HG03196 (cell line): ENCODE measurements at regions not wholly inside any gene's neighbourhood (a gene's known extent, or its start where the extent isn't known, plus 50 kb on each side); places are given as distances from the start of the nearest gene placed in this dataset.
"Not testable (repeated sequence)": the region's sequence is repeated elsewhere in the genome, so short reads cannot be mapped to it uniquely, and the experiment has no call there.

ENCODE experiments used
- ATAC-seq: cut with Tn5 transposase; IDR thresholded peaks from one replicate; pipeline ENCODE4 v1.9.1; 2021; ENCODE audit not compliant: unreplicated experiment

DNA sequence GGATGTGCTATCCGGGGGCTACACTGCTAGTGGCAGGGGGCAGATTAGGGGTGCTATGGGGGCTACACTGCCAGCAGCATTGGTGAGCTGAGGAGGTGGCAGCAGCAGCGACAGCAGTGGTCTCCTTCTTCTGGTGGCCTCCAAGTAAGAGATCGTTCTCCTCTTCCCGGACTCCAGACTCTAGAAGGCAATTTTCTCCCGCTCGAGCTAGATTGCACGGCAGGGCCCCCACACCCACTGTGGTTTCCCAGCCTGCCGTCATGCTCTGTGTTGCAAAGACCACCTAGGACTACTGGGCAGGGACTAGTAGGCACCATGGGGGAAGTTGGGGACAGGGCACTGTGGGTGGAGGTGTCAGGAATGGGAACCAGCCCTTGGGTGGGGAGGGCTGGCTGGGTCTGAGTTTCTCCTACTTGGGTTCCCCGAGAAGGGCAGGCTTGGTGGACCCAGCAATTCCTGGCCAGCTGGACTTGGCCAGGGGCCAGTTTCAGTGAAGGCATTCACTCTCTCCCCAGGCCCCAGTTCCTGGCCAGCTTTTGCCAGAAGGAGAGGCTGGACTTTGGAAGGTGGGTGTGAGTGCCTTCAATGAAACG, 203.4 kb upstream of the WSB1 start:
- not testable (repeated sequence) for ATAC-seq

DNA sequence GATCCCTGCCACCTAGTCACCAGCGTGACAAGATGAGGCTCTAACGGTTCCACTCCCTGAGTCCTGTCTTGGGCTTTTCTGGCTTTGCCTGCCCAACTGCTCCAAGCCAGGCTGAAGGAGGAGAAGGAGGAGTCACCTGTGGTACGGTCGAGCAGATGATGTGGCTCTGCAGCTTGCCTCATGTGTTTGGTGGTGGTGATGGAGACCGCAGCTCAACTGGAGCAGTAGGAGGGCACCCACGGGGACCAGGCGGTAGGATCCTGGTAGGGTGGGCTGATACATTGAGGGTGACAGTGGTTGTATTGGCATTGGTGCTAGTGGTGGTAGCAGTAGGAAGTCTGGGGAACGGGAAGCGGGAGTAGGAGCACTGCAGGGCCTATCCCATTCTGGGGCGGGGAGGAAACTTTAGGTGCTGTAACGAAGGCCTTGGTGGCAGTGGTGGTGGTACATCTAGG, 202.8 kb upstream of the WSB1 start:
- ATAC-seq = no peak

DNA sequence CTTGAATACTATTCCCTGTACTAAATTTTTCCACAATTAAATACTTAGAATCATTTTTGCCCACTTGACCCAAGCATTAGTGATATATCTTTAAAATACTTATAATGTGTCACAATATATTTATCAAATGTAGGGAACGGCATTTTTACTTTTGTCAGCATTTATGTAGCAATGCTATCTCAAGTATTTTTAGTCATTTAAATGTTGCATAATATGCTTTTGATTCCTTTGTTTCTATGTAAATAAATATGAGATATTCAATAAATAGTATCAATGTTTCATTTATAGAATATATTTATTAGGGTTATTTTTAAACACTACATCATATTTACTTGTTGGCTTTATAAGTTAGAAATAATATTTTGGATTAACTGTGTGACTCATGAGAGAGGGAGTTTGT, 199.7 kb upstream of the WSB1 start:
- not testable (repeated sequence) for ATAC-seq

DNA sequence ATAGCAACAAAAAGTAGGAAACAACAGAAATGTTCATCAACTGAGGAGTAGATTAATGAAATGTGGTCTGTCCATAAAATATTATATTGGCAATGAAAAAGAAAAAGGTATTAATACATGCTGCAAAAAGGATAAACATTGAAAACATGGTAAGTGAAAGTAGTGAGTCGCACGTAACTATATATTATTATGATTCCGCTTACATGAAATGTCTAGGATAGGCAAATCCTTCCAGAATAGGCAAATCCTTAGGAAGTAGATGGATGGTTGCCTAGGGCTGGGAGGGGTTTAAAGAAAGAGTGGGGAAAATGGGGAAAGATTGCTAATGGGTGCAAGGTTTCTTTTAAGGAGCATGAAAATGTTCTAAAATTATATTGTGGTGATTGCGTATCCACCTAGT, 198.1 kb upstream of the WSB1 start:
- not testable (repeated sequence) for ATAC-seq

DNA sequence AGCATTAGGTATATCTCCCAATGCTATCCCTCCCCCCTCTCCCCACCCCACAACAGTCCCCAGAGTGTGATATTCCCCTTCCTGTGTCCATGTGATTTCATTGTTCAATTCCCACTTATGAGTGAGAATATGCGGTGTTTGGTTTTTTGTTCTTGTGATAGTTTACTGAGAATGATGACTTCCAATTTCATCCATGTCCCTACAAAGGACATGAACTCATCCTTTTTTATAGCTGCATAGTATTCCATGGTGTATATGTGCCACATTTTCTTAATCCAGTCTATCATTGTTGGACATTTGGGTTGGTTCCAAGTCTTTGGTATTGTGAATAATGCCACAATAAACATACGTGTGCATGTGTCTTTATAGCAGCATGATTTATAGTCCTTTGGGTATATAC, 194.6 kb upstream of the WSB1 start:
- not testable (repeated sequence) for ATAC-seq

DNA sequence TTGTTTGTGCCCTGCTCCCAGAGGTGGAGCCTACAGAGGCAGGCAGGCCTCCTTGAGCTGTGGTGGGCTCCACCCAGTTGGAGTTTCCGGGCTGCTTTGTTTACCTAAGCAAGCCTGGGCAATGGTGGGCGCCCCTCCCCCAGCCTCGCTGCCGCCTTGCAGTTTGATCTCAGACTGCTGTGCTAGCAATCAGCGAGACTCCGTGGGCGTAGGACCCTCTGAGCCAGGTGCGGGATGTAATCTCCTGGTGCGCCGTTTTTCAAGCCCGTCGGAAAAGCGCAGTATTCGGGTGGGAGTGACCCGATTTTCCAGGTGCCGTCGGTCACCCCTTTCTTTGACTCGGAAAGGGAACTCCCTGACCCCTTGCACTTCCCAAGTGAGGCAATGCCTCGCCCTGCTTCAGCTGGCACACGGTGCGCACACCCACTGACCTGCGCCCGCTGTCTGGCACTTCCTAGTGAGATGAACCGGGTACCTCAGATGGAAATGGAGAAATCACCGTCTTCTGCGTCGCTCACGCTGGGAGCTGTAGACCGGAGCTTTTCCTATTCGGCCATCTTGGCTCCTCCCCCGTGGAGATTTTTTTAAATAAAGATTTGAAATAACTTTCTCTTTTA, 189.2 kb upstream of the WSB1 start:
- not testable (repeated sequence) for ATAC-seq

DNA sequence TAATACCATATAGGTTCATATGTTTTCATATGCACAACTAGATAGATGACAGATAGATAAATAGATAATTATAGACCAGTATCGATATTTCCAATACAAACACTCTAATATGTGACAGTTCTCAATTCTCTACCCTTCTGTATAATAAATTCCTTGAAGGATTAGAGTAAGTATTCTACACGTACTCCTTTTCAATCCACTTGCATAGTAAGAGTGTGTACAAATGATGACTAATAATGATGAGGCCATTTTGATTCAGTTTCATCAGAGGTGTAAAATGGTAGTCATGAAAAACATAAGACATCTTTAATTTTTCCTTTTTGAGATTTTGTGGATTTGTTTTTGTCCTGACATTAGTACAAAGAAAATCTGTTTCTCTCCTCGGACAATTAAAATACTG, 188.3 kb upstream of the WSB1 start:
- ATAC-seq = no peak

DNA sequence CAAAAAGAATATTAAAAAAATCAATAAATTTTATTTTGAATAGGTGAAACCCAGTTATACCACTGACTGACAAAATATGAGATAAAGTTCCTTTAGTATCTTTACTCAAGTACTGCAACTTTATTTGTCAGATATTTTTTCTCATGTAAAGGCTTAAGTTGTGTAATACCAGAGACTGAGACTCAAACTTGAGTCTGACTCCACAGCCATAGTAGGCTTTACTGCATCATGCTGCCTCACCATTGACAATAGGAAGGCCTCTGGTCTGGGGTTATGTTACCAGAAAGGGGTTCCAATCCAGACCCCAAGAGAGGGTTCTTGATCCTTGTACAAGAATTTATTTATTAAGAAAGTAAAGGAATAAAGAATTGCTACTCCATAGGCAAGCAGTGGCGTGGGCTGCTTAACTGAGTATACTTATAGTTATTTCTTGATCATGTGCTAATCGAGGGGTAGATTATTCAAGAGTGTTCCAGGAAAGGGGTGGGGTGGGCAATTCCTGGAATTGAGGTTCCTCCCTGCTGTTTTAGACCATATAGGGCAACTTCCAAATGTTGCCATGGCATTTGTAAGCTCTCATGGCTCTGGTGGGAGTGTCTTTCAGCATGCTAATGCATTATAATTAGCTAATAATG, 187.4 kb upstream of the WSB1 start:
- no peak for ATAC-seq

DNA sequence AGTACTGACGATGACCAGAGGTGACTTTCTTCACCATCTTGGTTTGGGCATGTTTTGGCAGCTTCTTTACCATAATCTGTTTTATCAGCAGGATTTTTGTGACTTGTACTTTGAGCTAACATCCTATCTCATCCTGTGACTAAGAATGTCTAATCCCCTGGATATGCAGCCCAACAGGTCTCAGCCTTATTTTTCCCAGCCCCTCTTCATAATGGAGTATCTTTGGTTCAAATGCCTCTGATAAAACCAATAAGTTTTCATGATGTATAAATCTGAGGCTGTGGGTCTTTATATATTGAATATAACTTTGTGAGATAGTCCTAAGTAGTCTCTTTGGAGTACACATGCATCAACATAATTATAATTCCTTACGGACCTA, 186.9 kb upstream of the WSB1 start:
- ATAC-seq = no peak

DNA sequence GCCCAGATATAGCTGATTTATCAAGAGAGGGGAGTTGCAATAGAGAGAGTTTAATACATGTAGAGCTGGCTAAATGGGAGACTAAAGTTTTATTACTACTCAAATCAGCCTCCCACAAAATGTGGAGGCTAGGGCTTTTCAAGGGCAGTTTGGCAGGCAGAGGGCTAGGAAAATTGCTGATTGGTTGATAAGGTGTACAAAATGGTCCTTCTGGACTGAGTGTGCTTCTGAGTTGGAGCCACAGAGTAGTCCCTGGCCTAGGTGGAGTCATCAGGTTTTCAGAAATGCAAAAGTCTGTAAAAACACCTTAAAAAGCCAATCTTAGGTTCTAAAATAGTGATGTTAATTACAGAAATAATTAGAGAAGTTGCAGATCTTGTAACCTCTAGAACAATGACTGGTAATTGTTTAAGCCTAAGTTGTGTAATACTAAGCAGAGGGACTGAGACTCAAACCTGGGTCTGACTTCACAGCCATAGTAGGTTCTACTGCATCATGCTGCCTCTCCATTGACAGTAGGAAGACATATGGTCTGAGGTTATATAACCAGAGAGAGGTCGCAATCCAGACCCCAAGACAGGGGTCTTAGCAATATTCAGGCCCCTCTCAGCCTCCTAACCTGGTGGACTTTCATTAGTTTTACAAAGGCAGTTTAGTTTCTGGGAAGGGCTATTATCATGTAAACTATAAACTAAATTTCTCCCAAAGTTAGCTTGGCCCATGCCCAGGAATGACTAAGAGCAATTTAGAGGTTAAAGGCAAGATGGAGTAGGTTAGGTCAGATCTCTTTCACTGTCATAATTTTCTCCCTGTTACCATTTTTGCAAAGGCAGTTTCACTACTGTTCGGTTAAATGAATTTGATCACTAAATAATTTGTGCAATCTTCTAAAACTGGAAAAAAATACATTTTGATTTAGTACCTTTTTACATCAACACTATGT, 186.3 kb upstream of the WSB1 start:
- ATAC-seq = not testable (repeated sequence)

DNA sequence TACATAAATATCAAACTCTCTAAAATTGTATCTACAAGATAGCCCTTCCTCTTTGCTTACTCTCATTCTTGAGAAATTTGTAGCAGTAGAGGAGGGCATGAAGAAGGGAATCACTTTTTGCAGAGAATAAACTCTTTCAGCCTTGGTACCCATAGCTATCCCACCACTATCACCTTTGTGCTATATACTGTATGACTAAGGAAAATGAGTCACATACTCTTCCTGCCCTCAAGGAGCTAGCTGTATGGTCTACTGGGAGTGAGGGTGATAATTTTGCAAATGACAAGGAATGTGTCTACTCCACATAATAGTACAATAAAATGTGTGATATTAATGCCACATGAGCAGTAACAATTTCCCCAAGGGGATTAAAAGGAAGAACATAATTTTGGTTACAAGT, 184.6 kb upstream of the WSB1 start:
- ATAC-seq = no peak

DNA sequence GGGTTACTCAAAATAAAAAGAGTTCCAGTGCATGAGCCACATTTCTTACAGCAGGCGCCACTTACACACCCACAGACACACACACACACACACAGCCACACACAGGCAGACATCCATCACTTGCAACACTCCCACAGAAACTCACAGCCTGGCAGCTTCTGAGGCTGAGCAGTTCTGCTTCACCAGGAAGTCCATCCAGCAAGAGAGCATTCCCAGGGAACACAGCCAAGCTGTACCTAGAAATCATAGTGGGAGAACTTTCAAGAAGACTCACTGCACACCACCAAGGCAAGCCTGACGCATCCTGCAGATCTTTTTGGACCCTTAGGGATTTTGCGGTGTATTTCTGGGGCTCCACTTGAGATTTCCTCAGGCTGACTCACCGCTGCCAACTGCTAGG, 140.9 kb upstream of the WSB1 start:
- ATAC-seq = no peak

DNA sequence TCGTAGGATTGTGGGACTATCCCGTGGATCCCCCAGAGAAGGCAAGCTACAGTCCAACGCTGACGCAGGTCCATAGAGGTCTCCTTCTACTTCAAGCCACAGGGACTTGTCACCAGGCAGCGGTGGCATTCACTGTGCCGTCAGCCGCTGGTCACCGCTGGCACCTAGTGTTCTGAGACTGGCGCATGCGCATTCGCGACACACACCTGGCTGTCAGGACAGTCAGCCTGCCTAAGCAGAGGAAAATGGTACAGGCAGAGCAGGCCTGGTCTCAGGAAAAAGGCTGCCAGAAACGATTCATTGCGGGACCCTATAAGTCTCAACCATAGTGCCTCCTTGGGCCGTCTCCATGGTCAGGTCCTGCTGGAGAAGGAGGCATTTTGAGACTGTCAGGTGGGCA, 138.0 kb upstream of the WSB1 start:
- no peak for ATAC-seq

DNA sequence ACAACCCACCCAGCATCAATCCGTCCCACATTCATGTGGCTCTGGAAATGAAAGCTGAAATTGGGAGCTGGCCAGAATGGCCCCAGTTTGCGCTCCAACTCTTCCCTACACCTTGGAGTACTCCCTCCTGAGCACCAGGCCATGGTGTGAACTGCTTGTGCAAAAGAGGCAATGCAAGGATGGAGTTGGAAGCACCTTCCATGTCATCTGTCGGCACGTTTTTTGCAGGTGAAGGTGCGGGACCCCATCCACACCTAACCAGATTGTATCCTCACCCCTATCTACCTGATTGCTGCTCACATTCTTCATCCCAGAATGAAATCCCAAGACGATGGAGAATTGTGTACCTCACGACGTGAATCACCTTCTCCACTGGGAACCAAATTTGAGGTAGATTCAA, 136.6 kb upstream of the WSB1 start:
- no peak for ATAC-seq

DNA sequence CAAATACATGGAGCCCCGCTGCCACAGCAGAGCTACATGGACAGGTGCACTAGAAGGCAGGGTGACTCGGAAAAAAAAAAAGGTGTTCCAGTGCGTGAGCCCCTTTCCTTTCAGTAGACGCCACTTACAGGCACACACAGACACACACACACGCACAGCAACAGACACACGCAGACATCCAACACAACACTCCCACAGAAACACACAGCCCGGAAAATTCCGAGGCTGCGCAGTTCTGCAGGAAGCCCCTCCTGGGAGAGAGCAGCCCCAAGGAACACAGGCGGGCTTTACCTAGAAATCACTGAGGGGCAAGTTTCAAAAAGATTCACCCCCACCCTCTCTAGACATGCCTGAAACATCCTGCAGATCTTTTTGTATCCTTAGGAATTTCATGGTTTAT, 136.0 kb upstream of the WSB1 start:
- no peak for ATAC-seq

DNA sequence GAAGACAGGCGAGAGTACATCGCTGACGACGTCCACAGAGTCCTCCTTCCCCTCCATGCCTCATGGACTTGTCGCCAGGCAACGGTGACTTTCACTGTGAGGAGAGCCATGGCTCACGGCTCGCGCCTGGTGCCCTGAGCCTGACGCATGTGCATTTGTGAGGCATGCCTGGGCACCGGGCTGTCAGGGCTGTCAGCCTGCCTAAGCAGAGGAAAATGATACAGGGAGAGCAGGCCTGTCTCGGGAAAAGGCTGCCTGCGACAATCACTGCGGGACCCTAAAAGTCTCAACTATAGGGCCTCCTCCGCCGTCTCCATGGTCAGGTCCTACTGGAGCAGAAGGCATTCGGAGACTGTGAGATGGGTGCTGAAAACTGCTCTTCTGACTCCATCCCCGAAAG, 135.5 kb upstream of the WSB1 start:
- ATAC-seq = no peak

DNA sequence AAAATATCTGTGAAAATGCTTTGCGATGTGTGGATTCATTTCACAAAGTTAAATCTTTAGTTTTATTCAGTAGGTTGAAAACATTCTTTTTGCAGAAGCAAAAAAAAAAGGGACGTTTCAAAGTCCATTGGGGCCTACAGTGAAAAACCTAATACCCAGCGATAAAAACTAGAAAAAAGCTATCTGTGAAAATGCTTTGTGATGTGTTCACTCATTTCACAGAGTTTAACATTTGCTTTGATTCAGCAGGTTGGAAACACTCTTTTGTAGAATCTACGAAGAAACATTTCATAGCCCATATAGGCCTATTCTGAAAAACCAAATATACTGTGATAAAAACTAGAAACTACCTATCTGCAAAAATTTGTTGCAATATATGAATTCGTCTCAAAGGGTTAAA, 113.6 kb upstream of the WSB1 start:
- no peak for ATAC-seq

DNA sequence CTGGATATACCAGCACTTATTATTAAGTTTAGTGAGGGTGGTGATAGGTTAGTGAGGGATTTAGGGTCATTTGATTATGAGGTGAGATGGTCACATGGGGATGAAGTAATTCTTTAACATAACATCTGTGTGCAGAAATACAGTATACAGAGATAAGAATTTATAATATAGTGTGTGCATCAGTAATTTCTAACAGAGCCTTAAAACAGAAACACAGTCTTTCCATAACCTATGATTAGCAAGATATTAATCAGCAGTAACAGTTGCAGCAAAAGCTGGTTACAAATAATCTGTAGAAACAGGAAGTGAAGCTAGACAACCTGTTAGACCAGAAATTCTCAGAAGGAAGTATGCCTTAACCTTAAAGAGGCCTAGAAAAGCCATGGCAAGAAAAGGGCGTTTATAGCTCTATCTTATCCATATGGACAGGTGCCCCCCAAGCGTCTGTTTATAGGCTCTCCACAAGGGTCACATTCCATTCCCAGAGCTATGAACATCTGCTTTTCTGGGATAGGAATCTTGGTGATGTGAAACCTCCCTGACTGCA, 112.5 kb upstream of the WSB1 start:
- not testable (repeated sequence) for ATAC-seq

DNA sequence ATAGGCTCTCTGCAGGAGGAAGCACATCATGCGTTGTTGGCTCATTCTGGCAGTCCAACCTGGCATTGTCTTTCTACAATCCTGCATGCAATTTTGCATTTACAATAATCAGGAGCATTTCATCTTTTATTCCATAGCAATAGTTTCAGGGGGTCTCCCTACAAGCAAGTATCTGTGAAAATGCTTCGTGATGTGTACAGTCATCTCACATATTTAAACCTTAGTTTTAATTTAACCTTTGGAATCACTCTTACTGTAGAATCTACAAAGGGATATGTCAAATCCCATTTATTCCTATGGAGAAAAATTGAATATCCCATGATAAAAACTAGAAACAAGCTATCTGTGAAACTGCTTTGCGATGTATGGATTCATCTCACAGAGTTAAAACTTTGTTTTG, 112.0 kb upstream of the WSB1 start:
- ATAC-seq = no peak

DNA sequence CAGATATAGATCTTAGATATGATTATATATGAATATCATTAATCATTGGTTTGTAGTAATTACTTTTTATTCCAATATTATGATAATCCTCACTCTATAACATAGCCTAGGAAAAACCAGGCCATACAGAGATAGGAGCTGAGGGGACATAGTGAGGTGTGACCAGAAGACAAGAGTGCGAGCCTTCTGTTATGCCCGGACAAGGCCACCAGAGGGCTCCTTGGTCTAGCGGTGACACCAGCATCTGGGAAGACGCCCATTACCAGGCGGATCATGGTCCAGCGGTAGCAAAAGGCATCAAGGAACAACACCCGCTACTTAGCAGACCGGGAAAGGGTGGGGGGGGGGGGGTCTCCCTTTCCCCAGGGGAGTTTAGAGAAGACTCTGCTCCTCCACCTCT, 96.4 kb upstream of the WSB1 start:
- not testable (repeated sequence) for ATAC-seq

DNA sequence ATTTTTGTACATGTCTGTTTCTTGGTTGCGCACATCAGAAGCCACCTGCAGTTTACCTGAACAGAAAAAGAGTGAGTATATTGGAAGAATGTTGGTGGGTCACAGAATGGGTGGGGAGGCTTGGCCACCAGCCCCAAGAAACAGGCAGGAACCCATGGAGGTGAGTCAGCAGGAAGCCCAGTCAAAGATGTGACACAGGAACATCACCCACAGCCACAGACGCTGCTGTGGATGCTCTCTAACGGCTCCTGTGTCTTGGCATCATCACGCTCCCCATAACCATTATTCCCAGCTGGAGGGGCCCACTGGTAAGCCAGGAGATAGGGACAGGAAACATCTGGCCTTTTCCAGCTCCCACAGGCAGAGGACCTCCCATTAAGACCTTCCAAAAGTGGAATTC, 94.0 kb upstream of the WSB1 start:
- no peak for ATAC-seq
